Activated T-helper 1 cell treated with anti-CD3 and anti-CD28 coated beads, Interleukin-12 subunit alpha, Interleukin-12 subunit beta, Interleukin-2, Interleukin-4 antibody, amounts not matched to agents 30 ng/mL and 10 ng/mL and 1 ng/mL, durations not matched to agents 14 hours and 24 hours and 36 hours (primary cell): ENCODE measurements at regions not wholly inside any gene's neighbourhood (a gene's known extent, or its start where the extent isn't known, plus 50 kb on each side); places are given as distances from the start of the nearest gene placed in this dataset.

Source experiments
- DNase-seq: peaks from one replicate; pipeline ENCODE4 v3.0.0; 2021; ENCODE audit warnings: low spot score
- H3K27ac Mint-ChIP-seq: one replicate; pipeline ENCODE4 v1.8.0; 2021; ENCODE audit warnings: mild to moderate bottlenecking, mixed read lengths
- H3K27me3 Mint-ChIP-seq: one replicate; pipeline ENCODE4 v1.8.0; 2022; ENCODE audit warnings: mild to moderate bottlenecking, moderate library complexity, mixed read lengths; ENCODE audit not compliant: insufficient read depth
- H3K36me3 Mint-ChIP-seq: one replicate; pipeline ENCODE4 v1.8.0; 2021; ENCODE audit warnings: low read depth, mixed read lengths
- H3K4me1 Mint-ChIP-seq: one replicate; pipeline ENCODE4 v1.8.0; 2021; ENCODE audit warnings: low read depth, mixed read lengths
- H3K4me3 Mint-ChIP-seq: one replicate; pipeline ENCODE4 v1.8.0; 2021; ENCODE audit warnings: mild to moderate bottlenecking, moderate library complexity, mixed read lengths
- H3K9me3 Mint-ChIP-seq: one replicate; pipeline ENCODE4 v1.8.0; 2021; ENCODE audit warnings: mixed read lengths
- intact Hi-C: fragments of 100-400 bp; cut with micrococcal nuclease; formaldehyde crosslinking; loops from one replicate; pipeline ENCODE4 v1.15.1; 2024

GRCh38 chr14:81637639-81638038, 104.0 kb upstream of the SEL1L start:
- no peak for DNase-seq
- H3K27ac Mint-ChIP-seq, result no peak overlapping the region
- H3K4me1 Mint-ChIP-seq, result no peaks in the 10 kb centered on the region
- intact Hi-C loops, result no loop called here
- H3K9me3 Mint-ChIP-seq, result no peaks in the 10 kb centered on the region
- no peak overlapping the region for H3K4me3 Mint-ChIP-seq
- H3K27me3 Mint-ChIP-seq, result no peaks in the 10 kb centered on the region
- H3K36me3 Mint-ChIP-seq, result no peaks in the 10 kb centered on the region

- DNase-seq, result no peak
- Mint-ChIP-seq H3K4me3 (no peak overlapping the region), H3K27me3 (no peaks in the 10 kb centered on the region), H3K27ac (no peak overlapping the region), H3K4me1 (no peaks in the 10 kb centered on the region), H3K36me3 (no peaks in the 10 kb centered on the region), H3K9me3 (no peaks in the 10 kb centered on the region)
- intact Hi-C loops, result no loop called here
These were observed 105.1 kb upstream of the SEL1L start for GRCh38 chr14:81638656-81639280.

- DNase-seq, result no peak
- no peak overlapping the region for H3K27ac Mint-ChIP-seq
- no peaks in the 10 kb centered on the region for H3K27me3 Mint-ChIP-seq
- no peak overlapping the region for H3K4me3 Mint-ChIP-seq
- H3K4me1 Mint-ChIP-seq, result no peaks in the 10 kb centered on the region
- intact Hi-C loops, result no loop called here
- H3K9me3 Mint-ChIP-seq, result peaks cover 15% of the 10 kb centered on the region
- no peaks in the 10 kb centered on the region for H3K36me3 Mint-ChIP-seq
These were observed 120.0 kb upstream of the SEL1L start for GRCh38 chr14:81653626-81654025.

- H3K9me3 Mint-ChIP-seq, result peaks cover 12% of the 10 kb centered on the region
- no peaks in the 10 kb centered on the region for H3K4me1 Mint-ChIP-seq
- no peaks in the 10 kb centered on the region for H3K36me3 Mint-ChIP-seq
- no peaks in the 10 kb centered on the region for H3K27me3 Mint-ChIP-seq
- intact Hi-C loops, result no loop called here
- H3K27ac Mint-ChIP-seq, result no peak overlapping the region
- no peak for DNase-seq
- no peak overlapping the region for H3K4me3 Mint-ChIP-seq
These were observed 122.0 kb upstream of the SEL1L start for GRCh38 chr14:81655423-81656314.

- intact Hi-C loops, result no loop called here
- H3K27ac Mint-ChIP-seq, result no peak overlapping the region
- H3K4me1 Mint-ChIP-seq, result no peaks in the 10 kb centered on the region
- H3K9me3 Mint-ChIP-seq, result peaks cover 12% of the 10 kb centered on the region
- no peak for DNase-seq
- H3K36me3 Mint-ChIP-seq, result no peaks in the 10 kb centered on the region
- no peak overlapping the region for H3K4me3 Mint-ChIP-seq
- H3K27me3 Mint-ChIP-seq, result no peaks in the 10 kb centered on the region
These were observed 123.2 kb upstream of the SEL1L start for GRCh38 chr14:81656811-81657210.

GRCh38 chr14:81662066-81662465, 128.4 kb upstream of the SEL1L start:
- Mint-ChIP-seq H3K9me3 (no peaks in the 10 kb centered on the region), H3K4me1 (no peaks in the 10 kb centered on the region), H3K36me3 (no peaks in the 10 kb centered on the region), H3K27me3 (no peaks in the 10 kb centered on the region), H3K4me3 (no peak overlapping the region), H3K27ac (no peak overlapping the region)
- intact Hi-C loops, result no loop called here
- no peak for DNase-seq

GRCh38 chr14:81662570-81663197, 129.0 kb upstream of the SEL1L start:
- Mint-ChIP-seq H3K36me3 (no peaks in the 10 kb centered on the region), H3K4me1 (no peaks in the 10 kb centered on the region), H3K9me3 (peaks cover 3% of the 10 kb centered on the region), H3K27ac (no peak overlapping the region), H3K4me3 (no peak overlapping the region), H3K27me3 (no peaks in the 10 kb centered on the region)
- intact Hi-C loops, result no loop called here
- DNase-seq, result no peak

- Mint-ChIP-seq H3K4me1 (no peaks in the 10 kb centered on the region), H3K27ac (no peak overlapping the region), H3K4me3 (no peak overlapping the region), H3K9me3 (peaks cover 4% of the 10 kb centered on the region), H3K27me3 (no peaks in the 10 kb centered on the region), H3K36me3 (no peaks in the 10 kb centered on the region)
- DNase-seq, result no peak
- intact Hi-C loops, result no loop called here
These were observed 135.1 kb upstream of the SEL1L start for GRCh38 chr14:81668626-81669274.

GRCh38 chr14:81669308-81669707, 135.7 kb upstream of the SEL1L start:
- Mint-ChIP-seq H3K9me3 (peaks cover 4% of the 10 kb centered on the region), H3K36me3 (no peaks in the 10 kb centered on the region), H3K27ac (no peak overlapping the region), H3K27me3 (peaks cover 2% of the 10 kb centered on the region), H3K4me1 (no peaks in the 10 kb centered on the region), H3K4me3 (no peak overlapping the region)
- intact Hi-C loops, result no loop called here
- no peak for DNase-seq

- H3K27ac Mint-ChIP-seq, result no peak overlapping the region
- H3K9me3 Mint-ChIP-seq, result no peaks in the 10 kb centered on the region
- H3K36me3 Mint-ChIP-seq, result no peaks in the 10 kb centered on the region
- H3K4me3 Mint-ChIP-seq, result no peak overlapping the region
- peaks cover 2% of the 10 kb centered on the region for H3K27me3 Mint-ChIP-seq
- intact Hi-C loops, result no loop called here
- DNase-seq, result no peak
- no peaks in the 10 kb centered on the region for H3K4me1 Mint-ChIP-seq
These were observed 140.3 kb upstream of the SEL1L start for GRCh38 chr14:81673930-81674329.

- Mint-ChIP-seq H3K27ac (no peak overlapping the region), H3K4me1 (no peaks in the 10 kb centered on the region), H3K4me3 (no peak overlapping the region), H3K27me3 (peaks cover 5% of the 10 kb centered on the region), H3K36me3 (no peaks in the 10 kb centered on the region), H3K9me3 (no peaks in the 10 kb centered on the region)
- no peak for DNase-seq
- intact Hi-C loops, result no loop called here
These were observed 142.7 kb upstream of the SEL1L start for GRCh38 chr14:81676395-81676794.

GRCh38 chr14:81676879-81677278, 143.2 kb upstream of the SEL1L start:
- no peak overlapping the region for H3K4me3 Mint-ChIP-seq

GRCh38 chr14:81677736-81678135, 144.1 kb upstream of the SEL1L start:
- Mint-ChIP-seq H3K4me3 (no peak overlapping the region), H3K36me3 (no peaks in the 10 kb centered on the region), H3K27ac (no peak overlapping the region), H3K27me3 (peaks cover 10% of the 10 kb centered on the region), H3K9me3 (no peaks in the 10 kb centered on the region), H3K4me1 (no peaks in the 10 kb centered on the region)
- DNase-seq, result no peak
- intact Hi-C loops, result no loop called here

More at GRCh38 chr14:81676879-81677278, 143.2 kb upstream of the SEL1L start:
- intact Hi-C loops, result no loop called here
- Mint-ChIP-seq H3K36me3 (no peaks in the 10 kb centered on the region), H3K4me1 (no peaks in the 10 kb centered on the region), H3K27me3 (peaks cover 8% of the 10 kb centered on the region), H3K9me3 (no peaks in the 10 kb centered on the region), H3K27ac (no peak overlapping the region)
- DNase-seq, result no peak
